T-helper 17 cell (primary cell): ENCODE measurements at regions not wholly inside any gene's neighbourhood (a gene's known extent, or its start where the extent isn't known, plus 50 kb on each side); places are given as distances from the start of the nearest gene placed in this dataset.

Experiments
- ATAC-seq: fragments of 150-1000 bp; cut with Tn5 transposase; 2 replicates; pipeline ENCODE4 v1.10.0; 2021; ENCODE audit warnings: mild to moderate bottlenecking, moderate library complexity
- DNase-seq, 3 donors: peaks; one replicate each; pipeline versions ENCODE4 v3.0.0 to v3.0.0-alpha.2; 2020 to 2021
- H3K9me3 ChIP-seq: one replicate; pipeline ENCODE4 v1.7.0; 2013; ENCODE audit warnings: low read length, mild to moderate bottlenecking; ENCODE audit not compliant: control insufficient read depth, poor library complexity, severe bottlenecking
- H3K27ac Mint-ChIP-seq: one replicate; pipeline ENCODE4 v1.8.0; 2022; ENCODE audit warnings: mild to moderate bottlenecking, moderate library complexity, mixed read lengths
- H3K27me3 Mint-ChIP-seq: one replicate; pipeline ENCODE4 v1.8.0; 2022; ENCODE audit warnings: mixed read lengths
- H3K36me3 Mint-ChIP-seq: one replicate; pipeline ENCODE4 v1.8.0; 2022; ENCODE audit warnings: low read depth, mixed read lengths
- H3K4me1 Mint-ChIP-seq: one replicate; pipeline ENCODE4 v1.8.0; 2022; ENCODE audit warnings: mild to moderate bottlenecking, mixed read lengths
- H3K4me3 Mint-ChIP-seq: one replicate; pipeline ENCODE4 v1.8.0; 2022; ENCODE audit warnings: mild to moderate bottlenecking, moderate library complexity, mixed read lengths

DNA sequence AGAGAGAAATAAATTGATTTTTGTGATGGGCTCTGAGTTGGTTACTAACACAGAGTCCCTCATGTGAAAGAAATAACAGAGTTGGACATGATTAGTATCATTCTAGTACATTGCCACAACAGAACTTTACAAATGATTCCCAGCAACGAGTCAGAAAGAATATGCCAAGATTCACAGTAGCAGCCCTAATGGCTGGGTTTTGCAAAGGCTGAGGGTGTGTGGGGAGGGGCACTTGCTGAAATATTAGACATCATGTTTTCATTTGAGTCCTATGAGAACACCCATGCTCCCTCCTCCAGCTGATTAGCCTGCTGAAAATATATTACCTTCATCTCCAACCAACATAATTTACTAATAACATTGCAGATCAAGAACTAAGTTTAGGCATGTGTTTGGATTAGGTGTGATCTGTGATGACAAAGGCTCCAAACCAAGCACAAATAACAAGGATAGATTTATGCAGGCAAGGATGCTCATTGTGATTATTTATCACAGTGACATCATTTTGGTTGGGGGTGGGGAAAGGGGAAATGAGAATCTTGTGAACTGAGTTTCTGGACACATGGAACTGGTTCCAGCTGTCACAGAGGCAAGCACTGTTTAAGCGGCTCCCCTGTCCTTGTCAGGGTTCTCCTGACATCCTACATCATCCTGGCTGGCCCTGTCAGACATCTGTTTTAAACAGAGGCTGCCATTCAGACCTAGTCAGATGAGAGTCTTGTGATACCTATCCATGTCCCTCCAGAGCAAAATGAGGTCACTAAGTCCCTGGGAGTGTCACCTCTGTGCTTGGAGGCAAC lies 205.8 kb upstream of the NCKAP5 start:
- ATAC-seq (no peak), DNase-seq (no peak)
- no peak overlapping the region for H3K27ac Mint-ChIP-seq
- no peaks in the 10 kb centered on the region for H3K36me3 Mint-ChIP-seq
- no peaks in the 10 kb centered on the region for H3K4me1 Mint-ChIP-seq
- H3K9me3 ChIP-seq, result no peaks in the 10 kb centered on the region
- H3K4me3 Mint-ChIP-seq, result no peak overlapping the region
- peaks cover 16% of the 10 kb centered on the region for H3K27me3 Mint-ChIP-seq

GRCh38 chr2:133774654-133775015 lies 206.4 kb upstream of the NCKAP5 start:
- Mint-ChIP-seq H3K36me3 (no peaks in the 10 kb centered on the region), H3K4me3 (no peak overlapping the region), H3K27me3 (peaks cover 16% of the 10 kb centered on the region), H3K27ac (no peak overlapping the region), H3K4me1 (no peaks in the 10 kb centered on the region)
- ATAC-seq, result no peak
- no peaks in the 10 kb centered on the region for H3K9me3 ChIP-seq
- no peak for DNase-seq

- Mint-ChIP-seq H3K4me3 (no peak overlapping the region), H3K27ac (no peak overlapping the region), H3K36me3 (no peaks in the 10 kb centered on the region), H3K4me1 (no peaks in the 10 kb centered on the region), H3K27me3 (peaks cover 16% of the 10 kb centered on the region)
- ATAC-seq, result no peak
- H3K9me3 ChIP-seq, result no peaks in the 10 kb centered on the region
- DNase-seq, result no peak
Observed at GRCh38 chr2:133776936-133777573, 208.8 kb upstream of the NCKAP5 start.

DNA sequence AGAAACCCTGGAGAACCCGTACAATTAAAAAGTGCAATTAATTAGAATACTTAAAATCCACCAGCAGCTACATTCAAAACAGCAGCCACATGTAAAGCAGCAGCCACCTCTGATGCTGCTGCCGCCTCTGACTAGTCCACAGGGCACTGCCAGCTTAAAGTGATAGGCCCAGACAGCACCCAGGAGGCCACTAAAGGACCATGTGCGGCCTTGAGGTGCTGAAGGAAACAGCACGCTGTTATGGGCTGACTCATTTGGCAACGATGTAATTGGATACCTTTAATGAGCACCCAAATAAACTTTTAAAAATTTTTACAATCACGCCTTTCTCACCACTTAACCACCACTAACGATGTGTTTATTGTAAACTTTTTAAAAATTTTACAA lies 209.3 kb upstream of the NCKAP5 start:
- Mint-ChIP-seq H3K27ac (no peak overlapping the region), H3K27me3 (peaks cover 16% of the 10 kb centered on the region), H3K36me3 (no peaks in the 10 kb centered on the region), H3K4me1 (no peaks in the 10 kb centered on the region), H3K4me3 (no peak overlapping the region)
- DNase-seq, result no peak
- no peak for ATAC-seq
- H3K9me3 ChIP-seq, result no peaks in the 10 kb centered on the region

- Mint-ChIP-seq H3K36me3 (no peaks in the 10 kb centered on the region), H3K27me3 (no peaks in the 10 kb centered on the region), H3K4me3 (no peak overlapping the region), H3K27ac (no peak overlapping the region), H3K4me1 (no peaks in the 10 kb centered on the region)
- DNase-seq (no peak), ATAC-seq (no peak)
- no peaks in the 10 kb centered on the region for H3K9me3 ChIP-seq
Observed at GRCh38 chr2:133780099-133780996, 212.1 kb upstream of the NCKAP5 start.

- no peak overlapping the region for H3K4me3 Mint-ChIP-seq
- no peaks in the 10 kb centered on the region for H3K9me3 ChIP-seq
- H3K27ac Mint-ChIP-seq, result no peak overlapping the region
- no peaks in the 10 kb centered on the region for H3K27me3 Mint-ChIP-seq
- DNase-seq (no peak), ATAC-seq (no peak)
- no peaks in the 10 kb centered on the region for H3K4me1 Mint-ChIP-seq
- no peaks in the 10 kb centered on the region for H3K36me3 Mint-ChIP-seq
Observed at GRCh38 chr2:133780997-133781513, 212.8 kb upstream of the NCKAP5 start.

GRCh38 chr2:133787207-133787606 lies 218.9 kb upstream of the NCKAP5 start:
- Mint-ChIP-seq H3K27ac (no peak overlapping the region), H3K4me1 (no peaks in the 10 kb centered on the region)

GRCh38 chr2:133787651-133788050 lies 219.4 kb upstream of the NCKAP5 start:
- no peak for ATAC-seq
- Mint-ChIP-seq H3K27ac (no peak overlapping the region), H3K27me3 (peaks cover 5% of the 10 kb centered on the region), H3K36me3 (no peaks in the 10 kb centered on the region), H3K4me3 (no peak overlapping the region), H3K4me1 (no peaks in the 10 kb centered on the region)
- no peaks in the 10 kb centered on the region for H3K9me3 ChIP-seq
- DNase-seq, result no peak

More at GRCh38 chr2:133787207-133787606, 218.9 kb upstream of the NCKAP5 start:
- no peaks in the 10 kb centered on the region for H3K9me3 ChIP-seq
- H3K27me3 Mint-ChIP-seq, result peaks cover 5% of the 10 kb centered on the region
- DNase-seq (no peak), ATAC-seq (no peak)
- H3K36me3 Mint-ChIP-seq, result no peaks in the 10 kb centered on the region
- no peak overlapping the region for H3K4me3 Mint-ChIP-seq

DNA sequence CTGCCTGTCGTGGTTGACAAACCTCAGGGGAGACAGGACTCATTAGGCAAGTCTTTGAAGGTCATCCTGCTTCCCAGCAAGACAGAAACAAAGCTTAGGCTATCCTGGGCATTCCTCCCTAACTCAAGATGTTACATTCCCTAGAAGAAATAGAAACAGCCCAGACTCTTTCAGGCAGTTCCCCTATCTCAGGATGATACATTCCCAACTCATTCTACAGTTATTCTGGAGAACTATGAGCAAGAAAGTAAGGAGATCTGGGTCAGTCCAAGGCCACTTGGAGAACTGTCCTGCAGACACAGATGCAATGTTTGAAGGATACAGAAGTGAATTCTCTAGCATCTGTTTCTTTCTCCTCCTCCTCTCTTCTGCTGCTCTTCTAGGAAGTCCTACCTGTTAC lies 220.1 kb upstream of the NCKAP5 start:
- H3K27ac Mint-ChIP-seq, result no peak overlapping the region
- no peaks in the 10 kb centered on the region for H3K4me1 Mint-ChIP-seq
- DNase-seq (no peak), ATAC-seq (no peak)
- H3K9me3 ChIP-seq, result no peaks in the 10 kb centered on the region
- H3K4me3 Mint-ChIP-seq, result no peak overlapping the region
- H3K27me3 Mint-ChIP-seq, result peaks cover 5% of the 10 kb centered on the region
- no peaks in the 10 kb centered on the region for H3K36me3 Mint-ChIP-seq

- Mint-ChIP-seq H3K27me3 (peaks cover 5% of the 10 kb centered on the region), H3K27ac (no peak overlapping the region), H3K4me3 (no peak overlapping the region), H3K36me3 (no peaks in the 10 kb centered on the region), H3K4me1 (no peaks in the 10 kb centered on the region)
- ATAC-seq (no peak), DNase-seq (no peak)
- H3K9me3 ChIP-seq, result no peaks in the 10 kb centered on the region
Observed at GRCh38 chr2:133789743-133790142, 221.5 kb upstream of the NCKAP5 start.

- Mint-ChIP-seq H3K36me3 (no peaks in the 10 kb centered on the region), H3K27ac (no peak overlapping the region), H3K4me3 (no peak overlapping the region), H3K4me1 (no peaks in the 10 kb centered on the region), H3K27me3 (peaks cover 5% of the 10 kb centered on the region)
- ATAC-seq, result no peak
- H3K9me3 ChIP-seq, result no peaks in the 10 kb centered on the region
- no peak for DNase-seq
Observed at GRCh38 chr2:133790711-133791110, 222.4 kb upstream of the NCKAP5 start.

- Mint-ChIP-seq H3K4me3 (no peak overlapping the region), H3K27me3 (peaks cover 5% of the 10 kb centered on the region), H3K36me3 (no peaks in the 10 kb centered on the region), H3K4me1 (no peaks in the 10 kb centered on the region), H3K27ac (no peak overlapping the region)
- ATAC-seq (no peak), DNase-seq (no peak)
- no peaks in the 10 kb centered on the region for H3K9me3 ChIP-seq
Observed at GRCh38 chr2:133791191-133791590, 222.9 kb upstream of the NCKAP5 start.

GRCh38 chr2:133792223-133792622 lies 224.0 kb upstream of the NCKAP5 start:
- no peak overlapping the region for H3K27ac Mint-ChIP-seq
- DNase-seq (no peak), ATAC-seq (no peak)
- no peak overlapping the region for H3K4me3 Mint-ChIP-seq
- no peaks in the 10 kb centered on the region for H3K4me1 Mint-ChIP-seq
- H3K36me3 Mint-ChIP-seq, result no peaks in the 10 kb centered on the region
- H3K27me3 Mint-ChIP-seq, result peaks cover 5% of the 10 kb centered on the region
- H3K9me3 ChIP-seq, result no peaks in the 10 kb centered on the region
